ENCODE measurements at regions not wholly inside any gene's neighbourhood (a gene's known extent, or its start where the extent isn't known, plus 50 kb on each side); places are given as distances from the start of the nearest gene placed in this dataset.
A peak's percentile ranks its signal among the peaks of the same experiment; 100 is the strongest.

DNA sequence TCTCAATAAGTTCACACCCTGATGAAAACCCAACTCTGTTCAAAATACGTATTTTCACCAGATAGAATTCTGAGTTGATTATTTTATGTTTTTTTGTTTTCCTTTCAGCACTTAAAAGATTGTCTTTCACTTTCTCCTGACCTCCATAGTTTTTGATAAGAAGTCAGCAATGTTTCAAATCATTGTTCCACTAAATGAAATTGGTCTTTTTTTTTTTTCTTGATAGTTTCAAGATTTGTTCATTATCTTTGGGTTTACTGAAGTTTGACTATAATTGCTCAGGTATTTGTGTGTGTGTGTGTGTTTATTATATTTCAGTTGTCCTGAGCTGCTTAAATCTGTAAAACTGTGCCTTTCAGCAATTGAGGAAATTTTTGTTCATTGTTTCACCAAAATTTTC, 498.7 kb downstream of the TLE1 start:
- no peak for DNase-seq (ENCODE audit: low spot score)

DNA sequence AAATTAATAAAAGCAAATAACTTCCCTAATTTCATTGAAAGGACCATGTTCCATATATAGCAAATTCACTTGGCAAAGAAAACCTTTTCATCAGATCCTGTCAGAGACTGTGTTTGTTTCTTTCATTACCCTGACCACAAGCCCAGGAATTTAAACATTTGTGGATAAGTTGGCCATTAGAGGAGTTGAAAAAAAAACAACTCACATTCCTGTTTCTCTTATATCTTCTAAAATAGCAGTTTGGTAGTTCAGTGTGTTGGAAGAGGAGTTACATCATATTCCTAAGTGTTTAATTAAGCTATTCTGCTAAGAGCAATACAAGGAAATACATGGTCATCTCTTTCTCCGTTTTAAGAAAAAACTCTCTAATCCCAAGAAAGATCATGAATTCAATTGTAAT, 505.6 kb downstream of the TLE1 start:
- DNase-seq (ENCODE audit: low spot score): no peak

DNA sequence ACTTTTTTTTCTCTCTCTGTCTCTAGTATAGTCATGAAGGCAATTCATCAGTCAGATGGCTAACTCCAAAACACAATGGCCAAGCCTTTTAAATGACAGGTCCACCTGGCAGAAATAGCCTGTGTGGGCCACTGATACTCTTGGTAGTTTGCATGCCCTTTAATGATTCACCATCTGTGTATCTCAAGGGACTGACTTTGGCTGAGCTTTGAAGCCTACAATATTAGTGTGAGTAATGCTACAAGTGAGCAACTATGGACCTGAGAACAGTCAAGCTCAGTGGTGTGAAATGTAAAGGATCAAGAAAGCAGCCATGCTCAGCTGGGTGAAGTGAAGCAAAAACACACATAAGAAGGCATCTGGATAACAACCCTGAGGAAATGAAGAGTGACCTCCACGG, 506.9 kb downstream of the TLE1 start:
- no peak for DNase-seq (ENCODE audit: low spot score)

DNA sequence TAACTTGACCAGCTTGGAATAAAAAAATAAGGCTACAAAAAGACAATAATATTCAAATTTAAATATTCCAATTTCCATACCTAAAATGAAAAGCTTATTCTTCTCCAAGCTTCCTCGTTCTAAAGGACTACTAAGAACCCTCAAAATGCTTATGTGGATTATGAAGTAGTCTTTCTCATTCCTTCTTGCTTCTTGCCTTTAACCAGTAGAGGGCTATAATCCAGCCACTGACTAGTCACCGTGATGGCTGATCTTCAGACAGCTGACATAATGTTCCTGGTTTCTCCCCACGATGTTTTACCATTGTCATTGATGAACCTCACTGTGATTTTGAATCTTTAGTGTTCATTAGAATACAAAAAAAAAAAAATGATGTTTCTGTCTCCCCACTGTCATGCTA, 515.3 kb downstream of the TLE1 start:
- DNase-seq (ENCODE audit: low spot score): no peak

DNA sequence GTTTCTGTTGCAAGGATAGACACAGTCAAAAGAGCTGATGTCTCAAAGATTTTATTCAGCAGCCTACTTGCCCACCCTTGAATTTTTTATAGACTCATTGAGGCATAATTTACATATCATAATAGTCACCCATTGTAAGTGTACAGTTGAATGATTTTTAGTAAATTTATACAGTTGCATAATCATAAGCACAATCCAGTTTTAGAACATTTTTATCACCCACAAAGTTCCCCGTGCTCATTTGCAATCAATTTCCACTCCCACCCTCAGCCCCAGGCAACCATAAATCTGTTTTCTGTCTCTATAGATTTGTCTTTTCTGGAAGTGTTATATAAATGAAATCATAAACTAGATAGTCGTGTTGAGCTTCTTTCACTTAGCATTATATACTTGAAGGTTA, 517.7 kb downstream of the TLE1 start:
- DNase-seq (ENCODE audit: low spot score): peak; percentile 52

DNA sequence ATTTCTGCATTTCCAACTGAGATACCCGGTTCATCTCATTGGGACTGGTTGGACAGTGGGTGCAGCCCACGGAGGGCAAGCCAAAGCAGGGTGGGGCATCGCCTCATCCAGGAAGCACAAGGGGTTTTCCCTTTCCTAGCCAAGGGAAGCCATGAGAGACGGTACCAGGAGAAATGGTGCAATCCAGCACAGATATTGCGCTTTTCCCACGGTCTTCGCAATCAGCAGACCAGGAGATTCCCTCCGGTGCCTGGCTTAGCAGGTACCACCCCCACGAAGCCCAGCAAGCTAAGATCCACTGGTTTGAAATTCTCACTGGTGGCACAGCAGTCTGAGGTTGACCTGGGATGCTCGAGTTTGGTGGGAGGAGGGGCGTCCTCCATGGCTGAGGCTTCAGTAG, 527.0 kb downstream of the TLE1 start:
- DNase-seq (ENCODE audit: low spot score): no peak

DNA sequence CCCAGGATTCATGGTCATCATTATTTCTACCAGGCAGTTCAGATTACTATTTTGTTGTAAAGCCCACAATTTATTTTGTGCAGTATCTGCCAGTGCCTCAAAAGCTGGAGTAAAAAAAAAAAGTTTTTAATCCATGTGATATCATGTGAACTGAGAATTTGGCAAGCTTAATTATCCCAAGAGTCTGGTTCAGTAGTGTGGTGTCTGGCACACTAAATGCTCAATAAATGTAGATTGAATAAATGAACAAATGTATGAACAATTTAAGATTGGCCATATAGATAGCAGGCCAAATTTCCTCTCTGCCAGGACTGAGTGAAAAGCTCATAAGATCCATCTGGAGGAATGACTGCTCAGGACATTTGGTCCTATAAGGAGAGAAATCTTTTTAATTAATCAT, 533.0 kb downstream of the TLE1 start:
- no peak for DNase-seq (ENCODE audit: low spot score)

DNA sequence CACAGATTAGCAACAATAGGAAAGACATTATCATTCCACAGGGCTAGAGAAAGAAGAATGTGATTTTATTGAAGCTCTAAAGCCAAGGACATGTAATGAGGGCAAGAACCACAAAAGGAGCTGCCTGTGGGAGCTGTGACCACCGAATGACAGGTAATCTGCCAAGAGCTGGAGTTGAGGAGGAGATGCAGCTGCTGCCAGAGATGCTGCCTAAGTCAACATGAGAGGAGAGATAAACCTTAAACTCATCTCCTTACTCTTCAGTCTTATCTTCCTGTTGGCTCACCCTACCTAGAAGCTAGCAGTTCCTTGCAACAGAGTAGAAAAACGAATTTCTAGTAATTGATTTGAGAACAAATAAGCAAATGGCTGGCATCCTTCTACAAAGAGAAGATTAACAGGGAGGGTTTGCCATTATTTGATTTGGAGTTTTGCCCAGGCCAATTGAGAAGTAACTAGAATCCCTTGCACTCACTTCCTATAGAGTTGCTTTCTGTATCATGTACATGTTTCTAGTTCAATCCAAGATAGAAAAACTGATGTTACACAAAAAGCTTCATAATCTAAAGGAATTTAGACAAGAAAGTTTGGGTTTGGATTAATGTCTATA, 539.2 kb downstream of the TLE1 start:
- DNase-seq (ENCODE audit: low spot score): no peak

DNA sequence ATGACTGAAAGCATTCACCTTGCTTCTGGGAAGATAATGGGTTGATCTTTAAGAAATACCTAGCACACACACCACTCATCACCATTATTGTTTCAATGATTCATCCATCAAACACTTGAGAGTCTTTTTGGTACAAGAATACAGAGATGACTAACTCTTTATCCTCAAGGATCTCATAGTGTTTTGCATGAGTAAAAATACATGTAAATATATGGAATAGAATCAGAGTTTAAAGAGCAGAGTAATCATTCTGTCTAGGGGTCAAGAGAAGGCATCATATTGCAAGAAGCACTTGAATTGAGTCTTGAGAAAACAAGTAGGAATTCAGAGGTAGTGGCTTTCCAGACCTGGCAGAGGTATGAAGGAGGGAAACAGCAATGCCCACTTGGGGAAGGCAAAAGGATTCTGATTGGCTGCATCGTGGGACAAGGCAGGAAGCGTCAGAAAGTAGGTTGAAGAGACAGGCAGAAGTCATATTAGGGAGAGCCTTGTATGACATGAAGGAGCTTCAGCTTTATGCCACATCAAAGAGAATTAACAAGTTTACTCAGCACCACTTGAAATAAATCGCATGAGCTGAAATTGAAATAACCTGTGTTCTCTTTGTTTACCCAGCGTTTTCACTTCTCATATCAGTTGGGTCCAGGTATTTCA, 542.5 kb downstream of the TLE1 start:
- DNase-seq (ENCODE audit: low spot score): no peak

DNA sequence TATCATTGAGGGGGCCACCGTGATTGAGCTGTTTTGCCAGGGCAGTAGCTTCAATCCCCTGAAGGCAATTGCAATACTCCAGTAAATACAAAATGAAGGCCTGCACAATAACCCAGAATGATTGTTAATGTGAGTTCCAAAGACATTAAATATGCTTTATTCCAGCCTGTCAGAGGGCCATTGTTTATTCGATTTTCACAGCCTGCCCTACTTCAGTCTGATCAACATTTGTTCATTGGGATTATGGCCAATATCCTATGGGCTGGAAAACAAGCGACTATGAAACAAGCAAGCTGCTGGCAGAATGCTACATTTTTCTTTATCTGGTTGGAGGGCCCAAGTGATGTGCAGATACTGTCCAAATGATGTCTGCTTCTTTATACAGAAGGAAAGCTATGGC, 543.1 kb downstream of the TLE1 start:
- DNase-seq (ENCODE audit: low spot score): no peak

DNA sequence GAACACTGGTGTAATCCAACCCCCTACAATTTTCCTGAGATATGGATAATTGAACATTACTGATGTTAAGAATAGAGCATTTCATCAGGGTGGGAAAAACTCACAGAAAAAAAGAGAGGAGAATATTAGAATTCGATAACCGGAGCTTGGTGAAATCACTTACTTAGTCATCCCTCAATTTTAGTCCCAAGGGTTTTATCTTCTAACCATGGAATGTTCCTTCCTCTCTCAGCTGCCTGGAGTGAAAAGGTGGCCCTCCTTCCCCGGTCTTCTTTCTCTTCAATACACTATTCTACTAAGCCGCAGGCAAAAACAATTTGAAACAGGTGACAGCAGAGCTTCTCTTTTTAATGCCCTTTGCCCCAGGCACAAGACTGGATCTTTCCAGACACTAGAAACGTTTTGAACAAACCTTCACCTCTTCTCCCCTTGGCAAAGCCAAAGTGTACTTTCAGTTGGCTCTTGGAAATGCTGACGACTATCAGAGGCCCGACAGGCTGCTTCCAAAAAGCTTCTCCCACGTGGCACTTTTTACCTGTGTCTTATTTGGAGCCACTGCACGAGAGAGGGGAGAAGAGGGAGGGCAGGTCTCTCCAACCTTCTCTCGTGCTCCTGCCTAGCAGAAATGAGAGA, 543.9 kb downstream of the TLE1 start:
- DNase-seq (ENCODE audit: low spot score): no peak

DNA sequence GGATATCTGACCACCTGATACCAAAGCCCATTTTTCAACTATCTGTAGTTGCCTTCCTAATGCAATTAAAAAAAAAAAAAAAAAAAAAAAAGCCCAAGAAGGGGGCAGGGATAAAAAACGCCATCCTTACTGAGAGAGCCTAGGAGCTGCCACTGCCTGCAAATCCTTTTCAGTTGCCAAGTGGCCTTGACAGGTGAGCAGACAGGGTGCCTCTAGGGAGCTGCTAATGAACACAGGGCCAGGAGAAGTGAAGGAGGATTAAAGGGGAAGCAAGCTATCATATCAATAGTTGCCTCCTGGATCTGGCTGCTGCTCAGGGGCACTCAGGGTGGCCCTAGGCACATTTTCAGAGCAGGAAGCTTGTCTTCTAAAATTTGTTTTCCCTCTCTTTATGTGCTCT, 547.4 kb downstream of the TLE1 start:
- no peak for DNase-seq (ENCODE audit: low spot score)

DNA sequence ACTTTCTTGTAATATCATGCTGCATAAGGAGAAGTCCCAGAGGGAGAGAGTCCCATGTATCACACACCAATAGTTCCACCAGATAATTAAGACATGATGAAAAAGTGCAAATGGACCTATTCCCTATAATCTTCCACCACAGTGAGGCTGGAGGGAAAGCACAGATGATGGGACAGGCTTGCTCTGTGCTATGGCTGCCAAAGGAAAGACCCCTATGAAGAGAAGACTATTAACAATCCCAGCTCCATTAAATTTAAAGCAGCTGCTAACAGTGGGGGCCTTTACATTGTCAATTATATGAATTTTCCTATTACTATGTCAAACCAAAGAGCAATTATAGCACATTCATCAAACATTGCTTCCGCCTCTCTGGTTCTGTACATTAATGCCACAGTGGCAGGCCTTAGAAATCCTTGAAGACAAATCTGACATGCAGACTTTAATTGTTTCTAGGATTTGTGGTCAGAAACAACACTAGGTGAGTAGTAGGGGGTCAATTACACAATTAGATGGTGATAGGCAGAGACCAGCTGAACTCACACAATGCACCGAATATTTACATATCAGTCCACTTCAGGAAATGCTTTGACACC, 551.3 kb downstream of the TLE1 start:
- DNase-seq (ENCODE audit: low spot score): no peak

DNA sequence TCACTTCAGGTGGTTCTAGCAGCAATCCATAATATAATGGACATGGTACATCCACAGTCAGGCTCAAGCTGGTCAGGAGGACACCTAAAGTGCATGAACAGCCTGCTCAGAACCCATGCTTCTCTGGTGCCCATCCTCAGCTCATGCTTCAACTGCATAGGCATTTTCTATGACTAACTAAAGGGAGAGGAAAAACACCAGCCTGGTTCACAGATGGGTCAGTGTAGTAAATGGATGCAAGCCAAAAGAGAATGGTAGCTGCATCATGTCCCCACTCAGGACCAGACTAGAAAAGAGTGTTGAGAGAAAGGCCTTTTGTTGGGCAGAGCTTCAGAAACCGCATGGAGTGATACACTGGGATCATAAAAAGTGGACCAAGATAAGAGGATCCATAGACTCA, 556.6 kb downstream of the TLE1 start:
- no peak for DNase-seq (ENCODE audit: low spot score)

DNA sequence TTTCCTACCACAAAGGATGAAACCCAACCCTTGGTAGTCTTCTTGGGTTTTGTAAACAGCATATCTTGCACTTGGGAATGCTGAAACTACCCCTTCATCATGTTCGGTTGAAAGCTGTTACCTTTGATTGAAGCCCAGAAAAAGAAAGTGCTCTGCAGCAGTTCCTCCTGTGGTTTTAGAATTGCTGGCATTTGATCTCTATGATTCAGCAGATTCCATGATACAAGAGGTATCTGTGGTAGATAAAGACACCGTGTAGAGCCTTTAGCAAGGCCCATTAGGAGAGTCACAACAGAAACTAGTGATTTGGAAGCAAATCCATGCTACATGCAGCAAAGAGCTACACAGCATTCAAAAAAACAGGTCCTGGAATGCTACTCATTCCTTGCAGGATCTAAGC, 557.0 kb downstream of the TLE1 start:
- DNase-seq (ENCODE audit: low spot score): no peak

DNA sequence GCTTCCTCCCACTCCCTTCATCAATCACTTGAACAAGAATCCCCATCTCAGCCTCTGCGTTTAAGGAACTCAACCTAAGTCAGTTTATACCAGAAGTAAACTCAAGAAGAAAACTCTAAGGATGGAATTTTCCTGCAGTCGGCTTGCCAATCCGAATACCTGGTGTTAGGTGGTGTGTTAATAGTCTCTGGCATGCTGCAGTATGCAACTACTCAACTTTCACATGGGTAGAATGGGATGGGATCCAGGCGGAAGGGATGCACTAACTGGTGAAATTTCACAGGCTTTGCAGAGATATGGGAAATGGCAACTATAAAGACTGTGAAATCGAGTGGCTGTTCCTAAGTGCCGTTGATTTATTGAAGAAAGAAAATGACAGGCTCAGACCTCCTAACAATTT, 560.6 kb downstream of the TLE1 start:
- DNase-seq (ENCODE audit: low spot score): peak; percentile 13

DNA sequence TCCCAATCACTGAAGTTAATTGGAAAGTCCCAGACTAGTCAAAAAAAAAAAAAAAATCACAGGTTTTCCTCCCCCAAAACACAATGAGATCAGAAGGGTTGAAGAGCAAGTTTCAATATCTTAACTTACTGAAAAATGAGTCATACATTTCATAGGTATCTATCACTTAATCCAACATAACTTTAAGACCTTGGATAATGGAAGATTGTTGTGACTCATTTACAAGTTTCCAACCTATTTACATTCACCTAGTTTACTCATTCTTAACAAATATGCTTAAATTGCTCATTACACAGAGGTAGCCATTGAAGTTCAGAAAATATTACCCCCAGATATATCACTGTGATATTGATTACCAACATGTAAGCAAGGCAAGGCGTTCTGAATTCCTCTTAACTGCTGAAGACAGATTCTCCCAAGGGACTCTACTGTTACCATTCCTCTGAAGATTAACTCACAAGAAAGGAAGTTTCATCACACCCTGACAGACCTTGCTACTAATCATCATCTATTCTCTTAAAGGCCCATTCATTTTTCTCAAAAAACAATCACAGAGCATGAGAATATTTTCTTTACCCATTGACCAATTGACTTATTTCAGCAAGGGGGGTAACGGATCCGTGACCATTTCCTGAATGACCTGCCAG, 563.8 kb downstream of the TLE1 start:
- no peak for DNase-seq (ENCODE audit: low spot score)

DNA sequence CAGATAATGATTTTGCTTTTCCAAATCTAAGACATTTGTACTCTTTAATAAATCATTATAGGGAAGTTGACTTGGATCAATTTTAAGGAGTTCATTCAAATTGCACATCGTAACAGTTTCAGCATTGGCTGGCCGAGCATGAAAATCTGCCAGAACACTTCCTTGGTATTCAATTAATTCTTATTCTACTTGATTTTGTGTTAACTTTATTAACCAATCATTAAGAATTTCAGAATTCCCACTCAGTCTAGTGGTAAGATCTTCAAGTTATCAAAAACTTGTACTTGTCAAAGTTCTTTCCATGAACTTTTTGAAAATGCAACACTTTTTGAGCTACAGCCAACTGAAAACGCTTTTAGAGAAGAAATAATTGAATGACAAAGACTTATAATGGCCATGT, 565.8 kb downstream of the TLE1 start:
- no peak for DNase-seq (ENCODE audit: low spot score)

DNA sequence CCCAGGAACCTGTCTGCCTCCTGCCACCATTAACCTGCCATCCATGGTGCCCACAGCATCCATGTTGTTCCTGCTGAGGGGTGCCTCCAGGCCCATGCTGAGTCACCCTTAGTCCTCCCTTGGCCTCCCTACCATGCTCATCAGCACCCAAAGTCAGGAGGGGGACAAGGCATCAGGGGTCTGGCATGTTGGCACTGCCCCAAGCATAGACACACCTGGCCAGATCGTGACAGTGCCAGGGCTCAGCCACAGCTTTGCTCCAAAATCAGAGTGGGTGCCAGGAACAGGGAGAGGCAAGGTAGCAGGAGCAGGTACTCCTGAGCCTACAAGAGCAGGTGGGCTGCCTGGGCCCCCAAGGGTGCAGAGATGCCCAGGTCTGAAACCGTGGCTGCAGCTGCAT, 566.6 kb downstream of the TLE1 start:
- no peak for DNase-seq (ENCODE audit: low spot score)

DNA sequence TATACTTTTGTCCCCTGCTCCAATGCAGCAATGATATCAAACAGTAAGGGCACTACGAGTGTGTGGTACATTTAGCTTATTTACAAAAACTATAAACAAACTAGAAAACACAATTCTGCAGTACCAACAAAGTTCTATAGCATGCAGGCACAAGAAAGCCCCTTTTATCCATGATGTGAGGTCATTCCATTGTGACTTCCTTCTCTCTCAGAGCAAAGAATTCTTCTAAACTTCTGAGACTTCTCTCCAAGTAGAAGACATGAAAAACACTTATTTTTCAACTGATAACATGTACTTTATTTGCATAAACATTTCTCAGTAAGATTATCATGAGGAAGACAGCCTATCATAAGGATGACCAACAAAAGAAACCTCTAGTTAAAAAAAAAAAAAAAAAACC, 569.8 kb downstream of the TLE1 start:
- DNase-seq (ENCODE audit: low spot score): no peak

DNA sequence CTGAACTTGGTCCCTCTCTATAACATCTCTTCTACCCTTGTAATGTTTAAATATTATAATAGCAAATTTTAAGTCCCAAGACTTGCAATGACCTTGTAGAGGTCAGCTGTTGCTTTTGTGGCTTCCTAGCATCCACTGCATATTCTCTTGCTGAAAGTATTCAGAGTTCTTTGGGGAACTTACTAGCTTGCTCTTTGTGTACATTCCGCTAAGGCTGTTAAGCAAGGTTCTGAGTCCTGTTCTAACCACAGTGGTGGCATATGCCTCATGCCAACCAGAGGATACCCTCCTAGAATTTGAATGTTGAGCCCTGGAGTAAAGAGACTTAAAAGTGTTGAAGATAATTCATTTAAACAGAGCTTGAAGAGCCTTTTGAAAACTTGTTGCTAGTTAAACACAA, 570.9 kb downstream of the TLE1 start:
- DNase-seq (ENCODE audit: low spot score): no peak

DNA sequence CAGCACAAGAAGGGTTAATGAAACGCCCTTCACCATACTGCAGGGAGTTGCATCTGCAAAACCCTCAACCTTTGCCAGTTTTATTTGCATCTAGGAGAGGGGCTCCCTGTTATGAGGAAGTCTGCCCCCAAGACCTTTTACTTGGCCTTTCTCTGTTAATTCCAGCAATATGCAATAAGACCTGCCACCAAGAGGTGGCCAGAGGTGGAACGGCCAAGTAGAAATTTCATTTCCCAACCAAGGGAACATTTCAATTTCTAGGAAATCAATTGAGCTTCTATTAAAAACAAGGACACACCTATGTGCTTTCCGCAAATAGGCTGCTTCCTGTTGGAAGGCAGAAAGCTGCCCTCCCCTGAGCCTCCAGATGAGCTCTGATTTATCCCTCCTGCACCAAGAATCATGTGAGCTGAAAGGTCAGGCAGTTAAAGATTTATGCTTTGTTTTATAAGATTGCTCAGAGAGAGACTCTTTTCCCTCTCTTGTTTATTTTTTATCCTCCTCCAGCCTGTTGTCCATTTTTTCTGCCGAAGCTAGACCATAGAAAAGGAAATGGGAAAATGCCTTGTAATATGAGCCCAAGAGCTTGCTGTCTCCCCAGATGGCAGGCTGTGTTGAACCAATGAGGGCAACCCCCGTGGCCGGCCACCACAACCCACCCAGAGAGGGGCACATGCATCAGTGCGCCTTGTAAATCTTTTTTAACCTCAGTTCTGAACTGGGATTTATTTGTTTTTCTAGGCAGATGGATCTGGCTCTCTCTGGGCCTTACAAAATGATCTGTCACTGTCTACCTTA, 572.8 kb downstream of the TLE1 start:
- no peak for DNase-seq (ENCODE audit: low spot score)
